HUES64 (cell line): ENCODE measurements at regions not wholly inside any gene's neighbourhood (a gene's known extent, or its start where the extent isn't known, plus 50 kb on each side); places are given as distances from the start of the nearest gene placed in this dataset.
"Not testable (repeated sequence)": the region's sequence is repeated elsewhere in the genome, so short reads cannot be mapped to it uniquely, and the experiment has no call there.

Experiments used
- H3K27ac ChIP-seq: 2 replicates; pipeline ENCODE4 v1.7.0; 2013; ENCODE audit warnings: low read depth, low read length, inconsistent platforms
- H3K27me3 ChIP-seq: 2 replicates; pipeline ENCODE4 v1.6.1; 2013; ENCODE audit warnings: mild to moderate bottlenecking, low read length; ENCODE audit not compliant: insufficient read depth
- H3K36me3 ChIP-seq: 2 replicates; pipeline ENCODE4 v1.6.1; 2013; ENCODE audit warnings: mild to moderate bottlenecking, low read length; ENCODE audit not compliant: insufficient read depth
- H3K4me1 ChIP-seq: 2 replicates; pipeline ENCODE4 v1.6.1; 2013; ENCODE audit warnings: mild to moderate bottlenecking, low read length, moderate library complexity; ENCODE audit not compliant: insufficient read depth
- H3K4me3 ChIP-seq: 2 replicates; pipeline ENCODE4 v1.5.1; 2013; ENCODE audit warnings: mild to moderate bottlenecking, low read length, moderate library complexity
- H3K9ac ChIP-seq: 2 replicates; pipeline ENCODE4 v1.6.1; 2013; ENCODE audit warnings: mild to moderate bottlenecking, low read depth, low read length
- H3K9me3 ChIP-seq: 2 replicates; pipeline ENCODE4 v1.6.1; 2013; ENCODE audit warnings: low read depth, low read length; ENCODE audit not compliant: insufficient read depth
- WGBS: fragments of 150-250, 120-280 bp; methylation state at CpG from one replicate; pipeline ENCODE4 v1.1.7; 2013; ENCODE audit warnings: missing lambda C conversion rate; 5-methylcytosine and 5-hydroxymethylcytosine counted together

GRCh38 chr22:48497743-48498520, 1329.7 kb downstream of the BRD1 start:
- H3K9me3 ChIP-seq, H3K36me3 ChIP-seq, H3K4me3 ChIP-seq, H3K27me3 ChIP-seq, H3K9ac ChIP-seq, H3K27ac ChIP-seq: not testable (repeated sequence)
- peaks cover 24% of the 10 kb centered on the region; the same call in 1 of the 2 replicates for H3K4me1 ChIP-seq
- WGBS, result 87% methylated on average over 4 of the region's 16 CpGs

DNA sequence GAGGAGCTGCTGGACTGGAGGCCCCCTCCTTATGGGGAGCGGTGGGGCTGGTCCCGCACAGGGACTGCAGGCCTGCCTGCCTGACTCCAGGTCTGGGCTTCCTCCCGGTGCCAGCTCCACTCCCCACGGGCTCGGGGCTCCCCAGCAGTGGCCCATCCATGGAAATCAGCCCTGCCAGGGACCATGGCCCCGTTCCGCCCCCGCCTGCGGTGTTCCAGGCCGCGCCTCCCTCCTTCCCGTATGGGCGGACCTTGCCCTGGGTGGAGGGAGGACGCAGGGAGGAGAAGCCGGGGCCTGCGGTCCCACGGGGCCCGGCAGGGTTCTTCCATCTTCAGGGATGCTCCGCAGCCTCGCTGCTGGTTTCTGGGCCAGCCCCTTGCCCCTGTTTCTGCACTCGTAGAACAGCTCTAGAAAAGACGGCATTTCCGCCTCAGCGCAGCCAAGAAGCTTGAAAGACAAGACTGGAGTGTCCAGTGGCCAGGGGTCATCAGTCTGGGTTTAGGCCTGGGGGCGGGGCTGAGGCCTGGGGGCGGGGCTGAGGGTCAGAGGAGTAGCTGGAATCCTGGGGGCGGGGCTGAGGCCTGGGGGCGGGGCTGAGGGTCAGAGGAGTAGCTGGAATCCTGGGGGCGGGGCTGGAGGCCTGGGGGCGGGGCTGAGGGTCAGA, 1330.6 kb downstream of the BRD1 start:
- peaks cover 26% of the 10 kb centered on the region for H3K4me1 ChIP-seq
- no peaks in the 10 kb centered on the region for H3K9me3 ChIP-seq
- H3K27me3 ChIP-seq, result no peaks in the 10 kb centered on the region
- no peak overlapping the region for H3K9ac ChIP-seq
- WGBS, result 93% methylated on average over 24 of the region's 30 CpGs
- no peak overlapping the region for H3K27ac ChIP-seq
- no peak overlapping the region for H3K4me3 ChIP-seq
- H3K36me3 ChIP-seq, result no peaks in the 10 kb centered on the region

DNA sequence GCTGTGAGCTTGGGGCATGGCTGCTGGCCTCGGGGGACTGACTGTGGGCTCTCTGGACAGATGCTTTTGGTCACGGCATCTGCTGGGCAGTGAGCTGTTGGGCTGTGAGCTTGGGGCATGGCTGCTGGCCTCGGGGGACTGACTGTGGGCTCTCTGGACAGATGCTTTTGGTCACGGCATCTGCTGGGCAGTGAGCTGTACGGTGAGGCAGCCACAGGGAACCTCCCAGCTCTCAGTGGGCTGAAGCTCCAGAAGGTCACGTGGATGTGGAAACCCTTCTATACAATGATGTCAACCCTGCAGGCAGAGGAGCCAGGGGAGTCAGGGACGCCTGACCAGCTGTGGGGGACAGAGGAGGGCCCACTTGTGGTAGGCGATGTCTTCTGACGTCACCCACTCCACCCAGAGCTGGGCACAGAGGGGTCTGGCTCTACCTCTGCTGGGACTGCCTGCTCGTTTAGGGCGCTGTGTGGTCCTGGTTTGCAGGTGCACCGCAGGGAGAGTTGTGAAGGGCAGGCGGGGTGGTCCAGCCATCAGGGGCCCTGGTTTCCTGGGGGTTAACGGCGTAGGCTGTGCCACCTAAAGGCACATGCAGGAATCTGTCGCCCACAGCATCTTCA, 1331.3 kb downstream of the BRD1 start:
- H3K9ac ChIP-seq, result no peak overlapping the region
- H3K27ac ChIP-seq, result no peak overlapping the region
- peaks cover 7% of the 10 kb centered on the region for H3K27me3 ChIP-seq
- H3K4me1 ChIP-seq, result peaks cover 34% of the 10 kb centered on the region
- no peak overlapping the region for H3K4me3 ChIP-seq
- H3K9me3 ChIP-seq, result no peaks in the 10 kb centered on the region
- WGBS, result 94% methylated on average over 16 of the region's 16 CpGs
- no peaks in the 10 kb centered on the region for H3K36me3 ChIP-seq

DNA sequence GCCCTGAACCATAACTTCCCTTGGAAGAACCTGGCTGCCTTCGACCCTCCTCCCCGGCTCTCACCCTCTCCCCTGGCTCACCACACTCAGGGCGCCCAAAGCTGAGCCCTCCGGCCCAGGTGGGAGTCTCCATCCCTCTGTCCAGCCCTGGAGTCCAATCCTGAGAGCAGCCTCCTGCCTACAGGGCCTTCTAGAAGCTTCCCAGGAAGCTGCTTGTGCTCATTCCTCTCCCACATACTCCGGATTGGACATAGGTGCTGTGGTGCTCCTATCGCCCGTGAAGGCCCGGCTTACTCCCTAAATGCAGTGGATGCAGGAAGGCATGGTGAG, 1332.0 kb downstream of the BRD1 start:
- no peak overlapping the region for H3K27ac ChIP-seq
- peaks cover 14% of the 10 kb centered on the region for H3K27me3 ChIP-seq
- no peak overlapping the region for H3K4me3 ChIP-seq
- no peaks in the 10 kb centered on the region for H3K9me3 ChIP-seq
- peaks cover 34% of the 10 kb centered on the region for H3K4me1 ChIP-seq
- 93% methylated on average over 8 of the region's 8 CpGs for WGBS
- H3K9ac ChIP-seq, result no peak overlapping the region
- no peaks in the 10 kb centered on the region for H3K36me3 ChIP-seq

GRCh38 chr22:48494968-48495750, 1332.5 kb downstream of the BRD1 start:
- H3K9me3 ChIP-seq, result no peaks in the 10 kb centered on the region
- peaks cover 19% of the 10 kb centered on the region for H3K27me3 ChIP-seq
- no peak overlapping the region for H3K9ac ChIP-seq
- WGBS, result 82% methylated on average over 20 of the region's 20 CpGs
- peaks cover 28% of the 10 kb centered on the region for H3K4me1 ChIP-seq
- H3K36me3 ChIP-seq, result no peaks in the 10 kb centered on the region
- no peak overlapping the region for H3K27ac ChIP-seq
- no peak overlapping the region for H3K4me3 ChIP-seq

DNA sequence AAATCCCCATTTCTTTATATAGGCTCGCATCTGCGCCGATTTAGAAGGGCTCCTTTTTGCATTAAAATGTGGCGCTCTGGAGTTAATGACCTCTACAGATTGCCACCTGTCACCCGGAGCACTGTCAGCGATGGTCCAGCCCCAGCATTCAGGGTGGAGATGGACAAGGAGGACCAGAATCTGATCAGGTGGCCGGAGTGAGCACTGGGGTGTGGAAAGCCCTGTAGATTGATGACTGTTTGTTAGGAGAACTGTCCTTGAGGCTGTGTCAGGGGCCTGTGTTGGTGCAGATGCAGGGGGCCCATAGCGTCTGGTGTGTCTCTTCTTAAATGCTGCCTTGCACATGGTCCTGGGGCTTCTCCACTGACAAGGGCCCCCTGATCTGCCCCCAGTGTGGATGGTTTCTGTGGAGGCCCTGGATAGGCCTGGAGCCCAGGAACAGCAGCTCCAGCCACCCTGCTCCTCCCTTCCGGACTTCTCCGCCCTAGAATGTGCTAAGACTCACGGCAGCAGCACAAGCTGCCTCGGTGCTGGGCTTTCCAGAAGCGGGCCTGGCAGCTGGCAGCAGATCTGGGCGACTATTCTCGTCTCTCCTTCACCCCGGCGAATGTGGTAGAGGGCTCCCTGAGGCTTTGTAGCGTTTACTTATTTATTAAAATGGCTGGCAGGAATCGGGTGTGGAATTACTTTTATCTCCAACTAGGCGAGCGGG, 1333.3 kb downstream of the BRD1 start:
- Histone ChIP-seq H3K36me3 (no peaks in the 10 kb centered on the region), H3K27ac (no peak overlapping the region), H3K27me3 (peaks cover 27% of the 10 kb centered on the region), H3K9me3 (no peaks in the 10 kb centered on the region), H3K9ac (no peak overlapping the region), H3K4me1 (peaks cover 23% of the 10 kb centered on the region), H3K4me3 (no peak overlapping the region)
- WGBS, result 91% methylated on average over 21 of the region's 21 CpGs

- Histone ChIP-seq H3K27ac (no peak overlapping the region), H3K9ac (no peak overlapping the region), H3K36me3 (no peaks in the 10 kb centered on the region), H3K27me3 (peaks cover 30% of the 10 kb centered on the region), H3K4me1 (peaks cover 16% of the 10 kb centered on the region), H3K9me3 (no peaks in the 10 kb centered on the region), H3K4me3 (no peak overlapping the region)
- WGBS, result 71% methylated on average over 6 of the region's 6 CpGs
Measured at GRCh38 chr22:48493733-48494132, 1333.9 kb downstream of the BRD1 start.

DNA sequence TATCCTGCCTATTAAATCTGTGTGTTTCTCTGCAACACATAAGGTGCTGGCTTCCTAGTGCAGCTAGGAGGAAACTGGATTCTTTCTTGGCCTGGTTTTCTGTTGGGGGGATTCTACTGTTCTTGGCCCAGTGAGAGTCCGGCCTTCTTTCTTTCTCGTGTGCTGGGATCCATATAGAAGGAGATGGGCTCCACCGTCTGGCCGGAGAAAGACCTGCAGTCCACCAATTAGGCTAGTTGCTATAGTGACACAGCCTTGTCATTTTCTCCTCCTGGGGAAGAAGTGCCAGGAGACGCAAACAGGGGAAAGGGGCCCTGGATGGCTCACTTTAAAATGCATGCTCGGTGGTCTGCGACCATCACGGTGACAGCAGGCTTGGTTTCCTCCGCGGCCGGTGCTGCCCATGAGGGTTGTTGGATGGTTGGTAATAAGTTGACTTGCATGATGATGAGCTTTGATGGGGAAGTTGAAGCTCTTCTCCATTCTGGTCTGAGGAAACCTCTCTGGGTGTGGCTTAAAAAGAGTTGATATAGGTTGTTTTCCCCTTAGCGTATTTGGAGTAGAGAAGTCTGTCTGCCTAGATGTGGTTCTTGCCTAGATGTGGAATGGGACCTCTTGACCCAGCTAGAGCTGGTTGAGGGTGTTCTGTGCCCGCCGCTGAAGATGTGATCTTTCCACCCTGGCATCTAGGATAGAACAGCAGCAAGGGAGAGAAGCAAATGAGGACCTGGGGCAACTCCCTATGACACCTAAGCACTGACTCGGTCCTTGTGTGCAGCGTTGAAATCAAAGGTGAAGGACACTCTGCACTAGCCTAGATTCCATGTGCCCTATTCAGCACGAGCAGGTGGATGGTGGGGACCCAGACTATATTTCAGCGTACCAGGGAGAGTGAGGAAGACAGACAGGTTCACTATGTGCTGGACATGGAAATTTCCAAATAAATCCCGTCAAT, 1335.0 kb downstream of the BRD1 start:
- Histone ChIP-seq H3K27ac (no peak overlapping the region), H3K36me3 (no peaks in the 10 kb centered on the region), H3K9me3 (no peaks in the 10 kb centered on the region), H3K4me1 (peaks cover 11% of the 10 kb centered on the region), H3K9ac (no peak overlapping the region), H3K27me3 (peaks cover 40% of the 10 kb centered on the region), H3K4me3 (no peak overlapping the region)
- WGBS, result 45% methylated on average over 19 of the region's 19 CpGs

- no peaks in the 10 kb centered on the region for H3K9me3 ChIP-seq
- H3K4me3 ChIP-seq, result peak overlapping the region; percentile 68
- no peaks in the 10 kb centered on the region for H3K36me3 ChIP-seq
- H3K9ac ChIP-seq, result no peak overlapping the region
- WGBS, result 12% methylated on average over 18 of the region's 19 CpGs
- H3K4me1 ChIP-seq, result peaks cover 11% of the 10 kb centered on the region
- H3K27ac ChIP-seq, result no peak overlapping the region
- H3K27me3 ChIP-seq, result peaks cover 41% of the 10 kb centered on the region
Measured at GRCh38 chr22:48491451-48491941, 1336.2 kb downstream of the BRD1 start.
